Hippocampal formation (tissue), 2 donors: ENCODE measurements at regions not wholly inside any gene's neighbourhood (a gene's known extent, or its start where the extent isn't known, plus 50 kb on each side); places are given as distances from the start of the nearest gene placed in this dataset.
"Not testable (repeated sequence)": the region's sequence is repeated elsewhere in the genome, so short reads cannot be mapped to it uniquely, and the experiment has no call there.

Experiments
- DNase-seq, 2 donors: peaks; one replicate each; lab custom pipeline; 2025; lab: John Stamatoyannopoulos, UW

DNA sequence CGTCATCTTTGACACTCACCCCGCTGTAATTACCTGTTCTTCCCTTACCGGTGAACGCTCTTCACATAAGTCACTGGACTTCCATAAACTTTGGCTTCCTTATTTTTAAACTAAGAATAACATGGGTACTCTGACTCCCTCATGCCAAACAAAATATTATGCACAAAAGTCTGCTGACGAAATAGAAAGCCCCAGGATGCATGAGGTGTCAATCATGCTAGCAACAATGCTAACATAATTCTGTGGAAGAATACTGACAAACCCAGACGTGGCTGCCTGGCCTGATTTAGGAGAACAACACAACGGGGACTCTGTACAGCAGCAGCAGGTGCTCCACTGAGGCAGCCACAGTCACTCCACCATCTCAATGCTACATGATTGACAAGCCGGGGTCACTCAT, 137.5 kb downstream of the CCDC71L start:
- no peak for DNase-seq

DNA sequence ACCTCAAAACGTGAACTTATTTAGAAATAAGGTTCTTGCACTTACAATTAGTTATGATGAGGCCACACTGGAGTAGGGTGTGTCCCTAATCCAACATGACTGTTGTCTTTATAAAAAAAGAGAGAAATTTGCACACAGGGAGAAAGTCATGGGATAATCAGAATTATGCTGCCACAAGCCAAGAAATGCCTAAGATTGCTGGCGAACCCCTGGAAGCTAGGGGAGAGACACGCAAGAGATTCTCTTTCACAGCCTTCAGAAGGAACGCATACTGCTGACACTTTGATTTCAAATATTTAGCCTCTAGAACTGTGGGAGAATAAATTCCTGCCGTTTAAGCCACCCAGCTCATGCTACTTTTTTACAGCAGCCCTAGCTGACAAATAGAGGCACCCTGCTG, 138.3 kb downstream of the CCDC71L start:
- no peak for DNase-seq

DNA sequence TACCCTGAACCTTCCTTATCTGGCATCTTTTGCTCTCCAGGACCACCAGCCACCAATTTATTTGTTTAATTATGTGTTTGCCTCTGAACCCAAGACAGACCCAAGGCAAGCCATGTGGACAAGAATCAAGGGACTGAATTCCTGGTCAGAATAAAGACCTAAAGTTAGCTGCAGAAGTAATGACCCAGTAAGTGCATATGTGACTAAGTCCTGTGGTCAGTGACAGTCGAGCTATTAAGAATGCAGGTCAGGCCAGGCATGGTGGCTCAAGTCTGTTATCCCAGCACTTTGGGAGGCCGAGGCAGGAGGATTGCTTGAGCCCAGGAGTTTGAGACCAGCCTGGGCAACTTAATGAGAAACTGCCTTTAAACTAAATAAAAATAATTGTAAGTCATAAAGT, 139.4 kb downstream of the CCDC71L start:
- DNase-seq = no peak

DNA sequence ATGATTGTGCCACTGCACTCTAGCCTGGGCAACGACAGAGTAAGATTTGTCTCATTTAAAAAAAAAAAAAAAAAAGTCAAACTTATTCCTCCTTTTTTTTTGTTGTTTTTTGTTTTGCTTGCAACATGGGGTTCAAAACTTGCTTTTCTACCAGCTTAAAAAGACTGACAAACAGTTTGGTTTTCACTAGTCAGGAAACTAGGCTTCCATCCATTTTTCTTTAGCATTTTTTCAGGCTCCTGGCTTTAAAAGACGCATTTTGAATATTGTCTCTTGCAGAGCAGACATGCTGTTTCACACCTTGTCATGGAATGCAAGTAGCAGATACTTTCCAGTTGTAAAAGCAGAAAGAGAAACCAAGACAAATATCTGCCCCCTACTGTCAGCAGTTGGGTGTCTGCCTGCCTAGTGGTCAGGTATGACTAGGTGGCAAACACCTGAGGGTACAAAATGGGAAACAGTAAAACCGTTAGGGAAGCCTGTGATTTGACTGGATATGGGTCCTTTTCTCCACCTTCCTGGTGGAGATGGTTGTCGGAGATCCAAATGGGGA, 139.9 kb downstream of the CCDC71L start:
- no peak for DNase-seq

DNA sequence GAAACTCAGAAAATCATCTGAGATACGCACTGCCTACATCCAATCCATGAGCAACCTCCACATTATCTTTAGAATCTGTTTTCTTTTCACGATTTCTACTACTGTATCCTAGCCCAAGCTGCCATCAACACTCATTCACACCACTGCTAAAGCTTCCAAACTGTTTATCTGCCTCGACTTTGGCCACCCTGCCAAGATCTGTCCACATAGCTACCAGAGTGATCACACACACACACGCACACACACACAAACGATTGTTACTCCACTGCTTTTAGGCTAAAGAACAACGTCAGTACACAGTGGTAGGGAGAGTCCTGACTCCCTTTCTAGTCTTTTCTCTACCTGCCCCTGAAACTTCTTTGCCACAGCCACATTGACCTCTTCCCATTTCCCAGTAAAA, 142.0 kb downstream of the CCDC71L start:
- no peak for DNase-seq

GRCh38 chr7:106518239-106518638, 142.7 kb downstream of the CCDC71L start:
- DNase-seq = no peak

DNA sequence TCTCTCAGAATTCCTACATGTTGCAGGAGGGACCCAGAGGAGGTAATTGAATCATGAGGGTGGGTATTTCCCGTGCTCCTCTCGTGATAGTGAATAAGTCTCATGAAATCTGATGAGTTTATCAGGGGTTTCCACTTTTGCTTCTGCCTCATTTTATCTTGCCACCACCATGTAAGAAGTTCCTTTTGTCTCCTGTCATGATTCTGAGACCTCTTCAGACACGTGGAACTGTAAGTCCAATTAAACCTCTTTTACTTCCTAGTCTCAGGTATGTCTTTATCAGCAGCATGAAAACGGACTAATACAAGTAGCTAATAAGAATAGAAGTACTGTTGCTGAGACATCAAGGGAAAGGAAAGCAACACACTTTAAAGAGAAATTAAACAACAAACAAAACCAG, 143.4 kb downstream of the CCDC71L start:
- DNase-seq = no peak

DNA sequence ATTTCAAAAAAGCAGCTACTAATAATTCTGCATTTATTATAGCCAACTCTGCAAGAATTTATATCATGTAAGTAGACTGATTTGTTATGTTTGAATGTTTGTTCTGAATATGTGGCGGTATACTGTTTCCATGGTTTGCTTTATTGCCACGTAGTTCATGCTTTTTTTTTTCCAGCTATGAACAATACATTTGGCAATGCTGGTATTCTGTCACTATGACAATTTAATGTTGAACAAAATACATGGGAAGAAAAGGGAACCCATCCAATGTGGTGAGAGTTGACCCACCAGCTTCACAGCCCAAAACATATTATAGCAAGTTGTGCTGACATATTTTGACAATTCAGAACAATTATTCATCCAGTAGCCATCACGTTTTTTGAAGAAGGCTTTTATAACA, 145.6 kb downstream of the CCDC71L start:
- no peak for DNase-seq

DNA sequence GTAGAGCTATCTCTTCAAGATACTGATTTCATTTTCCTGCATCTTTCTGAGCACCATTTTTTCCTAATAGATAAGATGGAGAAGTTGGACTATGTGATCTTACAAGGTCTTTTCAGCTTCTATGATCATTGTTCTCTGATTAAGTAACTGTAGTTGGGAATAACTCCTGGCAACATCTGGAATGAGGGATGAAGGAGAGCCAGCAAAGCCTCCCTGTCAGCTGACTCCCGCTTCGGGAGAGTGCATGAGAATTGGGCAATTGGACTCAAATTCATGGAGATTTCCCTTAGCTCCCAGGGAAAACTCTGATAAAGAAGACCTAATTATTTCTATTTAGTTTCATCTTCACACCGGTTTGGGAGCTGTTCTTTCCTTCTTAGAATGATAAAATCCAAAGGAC, 146.1 kb downstream of the CCDC71L start:
- no peak for DNase-seq

DNA sequence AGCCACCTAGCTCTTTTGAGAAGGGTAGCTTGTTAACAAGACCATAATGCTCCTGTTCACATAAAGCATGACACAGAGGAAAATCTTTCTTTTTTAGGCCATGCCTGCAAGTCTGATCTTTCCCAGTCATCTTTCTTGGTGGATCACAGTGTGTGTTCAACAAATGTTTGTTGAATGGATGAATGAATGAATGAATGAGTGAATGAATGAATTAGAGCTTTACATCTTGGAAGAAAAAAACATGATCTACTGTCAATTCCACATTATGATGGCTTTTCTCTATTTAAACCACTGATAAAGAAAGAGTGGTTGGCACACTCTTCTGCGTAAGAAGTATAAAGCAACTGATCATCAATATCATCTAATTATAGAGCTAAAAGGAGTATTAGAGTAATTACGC, 148.7 kb downstream of the CCDC71L start:
- no peak for DNase-seq

- no peak for DNase-seq
These were observed 156.3 kb downstream of the CCDC71L start for GRCh38 chr7:106504645-106505044.

DNA sequence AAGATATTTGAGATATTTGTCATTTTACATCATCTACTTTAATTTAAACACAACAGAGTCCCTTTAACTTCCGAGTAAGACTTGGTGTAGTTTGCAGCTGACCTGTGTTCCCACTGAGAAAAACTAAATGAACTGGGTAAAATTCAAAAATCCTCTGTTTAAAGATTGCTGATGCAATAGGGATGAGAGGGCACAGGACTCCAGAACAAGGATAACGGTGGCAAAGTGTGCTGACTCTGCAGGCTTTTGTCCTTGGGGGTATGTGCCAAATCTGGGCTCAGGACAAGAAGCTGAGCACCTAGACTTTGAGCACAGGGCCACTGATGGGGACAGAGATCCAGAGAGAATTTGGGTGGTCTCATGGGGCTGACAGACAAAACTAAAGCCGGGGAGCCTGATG, 156.8 kb downstream of the CCDC71L start:
- no peak for DNase-seq

- no peak for DNase-seq
These were observed 157.3 kb downstream of the CCDC71L start for GRCh38 chr7:106503626-106504025.

- DNase-seq = no peak
These were observed 159.1 kb downstream of the CCDC71L start for GRCh38 chr7:106501605-106502580.

GRCh38 chr7:106499897-106500296, 161.1 kb downstream of the CCDC71L start:
- no peak for DNase-seq

- DNase-seq = not testable (repeated sequence)
These were observed 163.0 kb downstream of the CCDC71L start for GRCh38 chr7:106498005-106498404.

DNA sequence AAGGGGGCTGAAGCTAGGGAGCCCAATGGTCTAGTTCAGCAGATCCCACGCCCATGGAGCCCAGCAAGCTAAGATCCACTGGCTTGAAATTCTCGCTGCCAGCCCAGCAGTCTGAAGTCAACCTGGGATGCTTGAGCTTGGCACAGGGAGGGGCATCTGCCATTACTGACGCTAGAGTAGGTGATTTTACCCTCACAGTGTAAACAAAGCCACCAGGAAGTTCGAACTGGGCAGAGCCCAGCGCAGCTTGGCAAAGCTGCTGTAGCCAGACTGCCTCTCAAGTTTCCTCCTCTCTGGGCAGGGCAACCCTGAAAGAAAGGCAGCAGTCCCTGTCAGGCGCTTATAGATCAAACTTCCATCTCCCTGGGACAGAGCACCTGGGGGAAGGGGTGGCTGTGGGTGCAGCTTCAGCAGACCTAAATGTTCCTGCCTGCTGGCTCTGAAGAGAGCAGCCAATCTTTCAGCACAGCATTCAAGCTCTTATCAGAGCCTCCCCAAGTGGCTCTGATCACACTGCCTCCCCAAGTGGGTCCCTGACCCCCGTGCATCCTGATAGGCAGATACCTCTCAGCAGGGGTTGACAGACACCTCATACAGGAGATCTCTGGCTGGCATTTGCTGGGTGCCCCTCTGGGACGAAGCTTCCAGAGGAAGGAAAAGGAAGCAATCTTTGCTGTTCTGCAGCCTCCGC, 167.8 kb downstream of the CCDC71L start:
- DNase-seq = no peak

DNA sequence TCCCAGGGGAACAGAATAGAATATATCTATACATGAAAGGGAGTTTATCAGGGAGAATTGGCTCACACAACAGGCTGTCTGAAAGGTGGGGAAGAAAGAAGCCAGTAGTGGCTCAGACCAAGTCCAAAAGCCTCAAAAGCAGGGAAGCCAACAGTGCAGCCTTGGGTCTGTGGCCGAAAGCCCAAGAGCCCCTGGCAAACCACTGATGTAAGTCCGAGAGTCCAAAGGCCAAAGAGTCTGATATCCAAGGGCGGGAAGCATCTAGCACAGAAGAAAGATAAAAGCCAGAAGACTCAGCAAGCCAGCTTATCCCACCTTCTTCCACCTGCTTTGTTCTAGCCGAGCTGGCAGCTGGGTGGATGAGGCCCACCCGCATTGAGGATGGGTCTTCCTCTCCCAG, 172.5 kb downstream of the CCDC71L start:
- no peak for DNase-seq

DNA sequence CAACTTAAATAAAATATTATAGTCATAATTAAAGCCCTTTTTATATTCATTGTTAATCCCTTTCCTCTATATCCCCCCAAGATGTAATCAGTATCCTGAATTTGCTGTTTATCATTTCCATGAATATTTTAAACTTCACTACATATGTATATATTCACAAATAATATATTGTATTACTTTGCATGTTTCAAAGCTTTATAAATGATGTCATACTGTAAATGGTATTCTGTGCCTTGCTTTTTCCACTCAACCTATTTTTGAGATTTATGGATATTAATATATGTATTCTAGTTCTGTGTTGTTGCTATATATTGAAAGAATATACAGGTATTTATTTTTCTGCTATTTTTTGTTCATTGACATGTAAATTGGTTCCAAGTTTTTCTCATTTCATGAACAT, 173.1 kb downstream of the CCDC71L start:
- DNase-seq = no peak

- no peak for DNase-seq
These were observed 174.6 kb downstream of the CCDC71L start for GRCh38 chr7:106486331-106486730.

DNA sequence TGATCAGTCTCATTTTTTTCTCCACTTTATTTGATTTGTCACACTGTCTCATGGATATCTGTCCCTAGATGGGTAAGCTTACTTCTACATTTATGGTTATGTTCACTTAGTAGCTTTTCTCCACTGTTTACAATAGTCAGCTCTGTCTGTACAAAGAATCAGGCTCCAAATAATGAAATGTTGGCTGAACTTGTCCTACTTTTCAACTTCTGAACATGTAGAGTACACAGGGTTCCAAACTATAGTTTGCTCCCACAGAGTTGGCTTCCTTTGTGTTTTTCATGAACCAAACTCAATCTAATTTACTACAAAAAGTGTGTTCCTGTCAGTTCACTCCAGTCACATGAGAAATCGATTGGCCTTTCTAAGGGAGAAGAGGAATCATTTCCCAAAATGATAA, 175.0 kb downstream of the CCDC71L start:
- no peak for DNase-seq

DNA sequence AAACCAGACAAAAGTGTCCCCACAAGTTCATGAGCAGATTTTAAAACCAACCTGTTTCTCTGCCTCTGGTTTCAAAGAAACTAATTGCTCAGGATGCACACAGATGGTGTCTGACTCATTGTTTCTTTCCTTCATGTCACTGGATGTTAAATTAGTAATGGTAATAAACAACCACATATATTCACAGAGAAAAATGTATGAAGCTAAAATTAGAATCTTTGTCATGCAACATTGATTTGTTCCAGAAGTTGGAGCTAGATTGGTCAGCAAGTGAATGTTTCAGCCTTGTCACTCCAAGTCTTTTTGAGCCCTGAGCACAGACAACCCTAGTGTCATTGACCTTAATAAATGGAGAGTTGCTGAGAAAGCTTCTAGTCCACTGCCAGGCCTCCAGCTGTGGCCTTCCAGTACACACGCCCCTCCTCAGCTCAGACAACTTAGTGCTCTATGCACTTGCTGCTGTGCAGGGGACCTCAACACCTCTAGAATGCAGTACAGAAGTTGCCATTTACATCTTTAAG, 175.9 kb downstream of the CCDC71L start:
- DNase-seq = no peak

- no peak for DNase-seq
These were observed 176.4 kb downstream of the CCDC71L start for GRCh38 chr7:106484562-106484961.
